NCI-H2196 (cell line): ENCODE measurements at regions not wholly inside any gene's neighbourhood (a gene's known extent, or its start where the extent isn't known, plus 50 kb on each side); places are given as distances from the start of the nearest gene placed in this dataset.

Experiments used
- DNase-seq: peaks from one replicate; lab custom pipeline; 2025; ENCODE audit not compliant: unreplicated experiment; lab: John Stamatoyannopoulos, UW

- no peak for DNase-seq
Observed at GRCh38 chr4:148776941-148777340, 334.7 kb upstream of the NR3C2 start.

GRCh38 chr4:148774134-148774533 is 331.9 kb upstream of the NR3C2 start:
- no peak for DNase-seq

DNA sequence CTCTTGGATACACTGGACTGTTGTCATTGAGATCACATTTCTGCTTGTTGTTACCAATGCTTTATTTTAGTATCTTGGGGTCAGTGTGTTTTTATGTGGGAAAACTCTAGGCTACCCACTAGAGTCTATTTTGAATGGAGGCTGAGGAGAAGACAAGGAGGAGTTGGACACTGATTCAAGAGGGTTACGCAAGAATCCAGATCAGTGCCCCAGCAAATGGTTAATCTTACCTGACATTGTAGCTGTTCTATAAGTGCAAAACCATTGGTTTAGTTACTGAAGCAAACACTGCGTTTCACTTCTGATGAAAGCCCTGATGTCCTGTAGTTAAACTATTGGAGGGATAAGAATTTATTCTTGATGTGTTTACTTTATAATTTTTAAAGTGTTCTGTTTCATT is 331.1 kb upstream of the NR3C2 start:
- no peak for DNase-seq

DNA sequence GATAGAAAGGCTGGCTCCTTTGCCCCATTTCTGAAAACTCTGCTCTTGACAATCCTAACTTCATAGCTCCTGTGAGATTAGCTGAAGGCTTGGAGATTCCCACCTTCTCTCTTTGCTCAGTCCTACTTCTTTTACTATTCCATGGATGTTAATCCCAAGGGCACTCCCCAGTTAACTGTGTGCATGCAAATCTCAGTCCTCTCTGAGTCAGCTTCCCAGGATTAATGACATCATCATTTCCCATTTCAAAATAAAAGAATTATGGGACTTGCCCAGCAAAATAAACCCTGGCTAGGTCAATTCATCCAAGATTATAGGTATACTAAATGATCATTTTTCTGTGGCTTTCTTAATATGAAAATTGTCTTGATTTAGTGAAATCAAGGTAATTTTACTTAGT is 328.6 kb upstream of the NR3C2 start:
- no peak for DNase-seq

DNA sequence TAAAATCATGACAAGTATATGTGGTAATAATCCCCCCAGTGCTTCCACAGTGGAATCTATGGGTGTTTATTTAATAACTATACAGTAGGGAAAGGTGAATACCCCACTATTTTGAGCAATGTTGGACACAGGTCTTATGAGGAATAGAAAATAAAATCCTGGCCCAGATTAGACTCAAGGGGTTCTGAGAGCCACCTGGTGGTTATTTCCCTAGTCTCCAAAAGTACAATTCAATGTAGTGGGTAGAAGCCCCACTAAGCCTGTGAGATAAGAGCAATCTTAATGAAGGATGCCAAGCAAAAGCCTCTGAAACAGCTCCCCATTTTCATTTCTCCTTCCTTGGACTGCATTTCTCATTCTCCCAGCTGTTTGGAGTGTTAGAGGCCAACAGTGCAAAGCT is 328.2 kb upstream of the NR3C2 start:
- DNase-seq: no peak

- no peak for DNase-seq
Observed at GRCh38 chr4:148764720-148765119, 322.5 kb upstream of the NR3C2 start.

- no peak for DNase-seq
Observed at GRCh38 chr4:148757171-148757570, 315.0 kb upstream of the NR3C2 start.

GRCh38 chr4:148749403-148749802 is 307.2 kb upstream of the NR3C2 start:
- no peak for DNase-seq

DNA sequence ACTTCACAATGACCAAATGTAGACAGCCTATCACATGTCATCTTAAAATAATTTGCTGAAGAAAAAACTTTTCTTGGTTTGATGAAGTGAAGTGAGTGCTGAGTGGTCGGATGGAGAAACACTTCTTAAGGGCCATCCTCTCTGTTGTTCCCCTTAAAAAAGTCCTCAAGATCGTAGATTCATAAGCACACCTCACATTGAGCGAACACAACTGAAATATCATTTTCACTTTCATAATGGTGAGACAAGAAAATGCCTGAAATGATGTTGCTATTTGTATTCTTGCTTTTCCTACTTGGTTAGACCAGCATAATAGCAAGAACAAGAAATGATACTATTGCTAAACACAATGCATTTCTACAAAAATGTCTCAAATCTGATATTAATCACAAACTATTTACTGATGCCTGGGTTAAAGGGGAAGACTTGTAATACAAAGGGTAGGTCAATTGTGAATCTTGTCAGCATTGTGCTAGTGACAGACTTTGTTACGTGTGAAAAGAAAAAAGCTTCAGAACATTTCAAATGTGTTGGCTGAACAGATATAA is 305.6 kb upstream of the NR3C2 start:
- DNase-seq: no peak

DNA sequence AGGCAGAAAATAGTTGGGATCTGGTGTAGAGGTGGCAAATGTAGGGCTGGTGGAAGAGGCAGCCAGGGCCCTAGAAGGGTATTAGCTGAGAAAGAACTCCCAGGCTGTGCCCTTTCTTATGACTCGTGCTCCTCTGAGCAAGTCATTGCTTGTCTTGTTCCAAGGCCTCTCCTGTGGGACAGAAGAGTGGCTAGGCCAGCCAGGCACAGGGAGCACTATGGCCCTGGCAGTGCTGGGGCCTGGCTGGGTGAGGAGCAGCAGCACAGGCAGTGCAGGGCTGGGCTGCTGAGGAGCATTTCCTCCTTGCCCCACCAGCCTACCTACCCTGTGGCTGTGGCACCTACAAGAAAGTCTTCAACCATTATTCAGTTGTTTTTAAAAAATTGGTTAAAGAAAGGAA is 298.5 kb upstream of the NR3C2 start:
- no peak for DNase-seq

- DNase-seq: no peak
Observed at GRCh38 chr4:148737061-148737770, 295.0 kb upstream of the NR3C2 start.

DNA sequence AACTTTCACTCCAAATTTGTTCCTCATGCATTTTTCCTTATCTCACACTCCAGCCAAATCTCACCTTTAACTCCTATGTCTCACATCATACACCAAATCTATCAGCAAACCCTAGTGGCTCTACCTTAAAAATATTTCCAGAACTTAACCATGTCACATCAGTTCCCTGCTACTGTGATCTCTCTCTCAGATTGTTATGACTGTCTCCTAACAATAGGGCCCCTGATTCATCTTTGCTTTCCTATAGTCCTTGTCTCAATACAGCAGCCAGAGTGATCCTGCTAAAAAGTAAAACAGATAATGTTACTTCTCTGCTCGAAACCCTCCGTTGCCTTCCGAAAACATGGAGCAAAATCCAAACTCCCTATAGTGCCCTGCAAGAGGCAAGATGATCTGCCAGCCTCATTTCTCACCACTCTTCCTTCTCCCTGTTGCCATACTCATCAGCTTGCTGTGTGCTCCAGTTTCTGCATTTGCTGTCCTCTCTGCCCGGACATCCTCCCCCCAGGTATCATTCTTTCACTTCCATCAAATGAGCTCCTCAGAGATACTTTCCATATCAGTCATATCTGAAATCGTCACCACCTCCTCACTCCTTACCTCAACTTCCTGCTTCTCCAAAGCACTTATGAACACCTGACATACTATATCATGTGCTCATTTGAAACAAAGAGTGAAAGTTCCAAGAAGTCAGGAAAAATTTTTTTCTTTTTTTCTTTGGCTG is 293.4 kb upstream of the NR3C2 start:
- no peak for DNase-seq

DNA sequence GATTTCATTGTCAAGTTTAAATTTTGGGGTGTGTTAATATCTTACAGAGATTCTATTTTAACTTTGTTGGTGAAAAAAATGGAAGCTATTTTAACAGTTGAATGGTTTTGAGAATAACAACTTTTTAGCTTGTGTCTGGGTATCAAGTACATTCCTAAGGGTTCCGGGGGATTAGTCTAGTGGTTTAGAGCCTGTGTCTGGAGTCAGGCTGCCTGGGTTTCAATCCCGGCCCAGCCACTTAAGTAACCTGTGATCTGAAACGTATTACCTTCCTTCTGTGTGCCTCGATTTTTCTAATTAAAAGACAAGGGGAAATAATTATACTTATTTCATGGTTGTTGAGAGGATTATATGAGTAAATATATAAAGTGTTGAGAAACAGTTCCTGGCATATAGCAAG is 288.6 kb upstream of the NR3C2 start:
- DNase-seq: no peak

- DNase-seq: no peak
Observed at GRCh38 chr4:148730082-148730640, 287.9 kb upstream of the NR3C2 start.

DNA sequence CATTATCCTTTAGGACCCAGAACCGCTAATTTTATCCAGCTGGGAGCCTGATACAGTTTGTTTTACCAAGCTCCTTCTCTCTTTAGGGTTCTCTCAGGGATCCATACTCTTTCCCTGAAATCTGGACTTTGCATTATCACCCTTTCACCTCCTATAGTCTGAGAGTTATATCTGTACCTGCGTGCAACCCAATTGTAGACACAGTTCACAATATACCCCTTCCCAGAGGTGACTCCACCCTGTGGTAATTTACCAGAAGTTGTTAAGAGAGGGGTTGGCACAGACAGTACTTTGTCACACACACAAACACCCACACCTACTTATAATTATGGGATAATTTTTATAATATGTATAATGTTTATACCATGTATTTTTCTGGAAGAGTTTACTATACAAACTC is 275.8 kb upstream of the NR3C2 start:
- DNase-seq: no peak

- DNase-seq: no peak
Observed at GRCh38 chr4:148716431-148717052, 274.3 kb upstream of the NR3C2 start.

- DNase-seq: no peak
Observed at GRCh38 chr4:148704291-148704690, 262.1 kb upstream of the NR3C2 start.

DNA sequence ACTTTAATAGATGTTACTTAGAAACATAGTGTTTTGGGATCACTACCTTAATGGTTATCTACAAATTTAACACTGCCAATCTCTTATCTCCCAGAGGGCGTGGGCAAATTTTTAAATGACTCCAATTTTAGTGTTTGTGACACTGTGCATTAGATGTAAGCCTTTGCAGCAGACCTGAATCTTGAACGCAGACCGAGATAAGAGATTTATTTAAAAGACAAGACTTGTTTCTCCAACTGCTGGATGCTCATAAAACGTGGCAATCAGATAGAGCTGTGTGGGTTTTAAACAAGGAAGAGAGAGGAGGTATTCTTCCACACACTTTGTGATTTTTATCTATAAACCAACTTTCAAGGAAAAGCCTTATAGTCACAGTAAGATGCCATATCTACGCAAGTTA is 252.5 kb upstream of the NR3C2 start:
- DNase-seq: no peak

DNA sequence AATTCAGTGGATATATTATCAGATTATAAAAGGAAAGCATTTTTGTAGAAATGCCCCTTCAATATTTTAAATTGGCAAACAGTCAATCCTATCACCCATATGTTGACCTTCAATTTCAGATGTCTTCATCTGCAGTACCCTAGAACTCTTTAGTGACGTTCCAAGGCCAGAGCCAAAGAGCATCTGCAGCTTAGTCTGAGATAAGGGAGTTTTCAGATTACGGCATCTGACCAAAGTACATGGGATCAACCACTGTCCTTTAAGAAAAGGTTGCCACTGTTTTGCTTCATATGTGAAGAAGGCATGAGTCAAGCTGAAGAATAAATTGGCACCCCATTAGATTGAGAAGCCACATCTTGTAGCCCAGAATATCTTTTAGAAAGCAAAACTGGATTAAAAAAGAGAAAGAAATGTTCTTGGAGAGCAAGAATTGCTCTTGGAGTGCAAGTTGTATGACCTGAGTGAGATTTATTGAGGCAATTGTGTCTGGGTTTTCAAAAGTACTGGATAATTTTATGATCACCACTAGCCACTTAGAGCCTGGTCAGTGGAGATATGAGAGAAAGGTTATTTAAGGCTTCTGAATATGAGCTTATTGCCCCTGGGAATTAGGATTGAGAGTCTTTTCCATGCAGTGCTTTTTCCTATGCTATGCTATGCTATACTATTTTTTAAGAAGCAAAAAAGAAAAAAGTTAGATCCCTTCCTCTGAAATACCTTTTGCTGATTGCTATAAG is 251.9 kb upstream of the NR3C2 start:
- no peak for DNase-seq

- DNase-seq: no peak
Observed at GRCh38 chr4:148692242-148692641, 250.0 kb upstream of the NR3C2 start.

GRCh38 chr4:148686449-148686848 is 244.2 kb upstream of the NR3C2 start:
- DNase-seq: no peak
